Activated naive CD4-positive, alpha-beta T cell treated with anti-CD3 and anti-CD28 coated beads, Interleukin-2, amount 10 ng/mL, durations not matched to agents 7 days and 5 days (primary cell): ENCODE measurements at regions not wholly inside any gene's neighbourhood (a gene's known extent, or its start where the extent isn't known, plus 50 kb on each side); places are given as distances from the start of the nearest gene placed in this dataset.

Experiments used
- CTCF ChIA-PET: fragments of 350-600 bp; sonication (Branson Sonifier 250); formaldehyde crosslinking; loops from one replicate; lab custom pipeline; 2021; ENCODE audit warnings: antibody characterized with exemption; lab: Charles Lee
- DNase-seq: peaks from one replicate; pipeline ENCODE4 v3.0.0-alpha.2; 2020
- H3K27ac Mint-ChIP-seq: one replicate; pipeline ENCODE4 v1.8.0; 2021; ENCODE audit warnings: mild to moderate bottlenecking, moderate library complexity, mixed read lengths
- H3K27me3 Mint-ChIP-seq: one replicate; pipeline ENCODE4 v1.8.0; 2021; ENCODE audit warnings: mild to moderate bottlenecking, mixed read lengths
- H3K36me3 Mint-ChIP-seq: one replicate; pipeline ENCODE4 v1.8.0; 2021; ENCODE audit warnings: mixed read lengths
- H3K4me1 Mint-ChIP-seq: one replicate; pipeline ENCODE4 v1.8.0; 2021; ENCODE audit warnings: mixed read lengths
- H3K4me3 Mint-ChIP-seq: one replicate; pipeline ENCODE4 v1.8.0; 2021; ENCODE audit warnings: mild to moderate bottlenecking, moderate library complexity, mixed read lengths
- H3K9me3 Mint-ChIP-seq: one replicate; pipeline ENCODE4 v1.8.0; 2021; ENCODE audit warnings: mixed read lengths

GRCh38 chr6:93105017-93105416, 314.3 kb downstream of the EPHA7 start:
- Mint-ChIP-seq H3K27ac (no peak overlapping the region), H3K9me3 (peaks cover 3% of the 10 kb centered on the region), H3K27me3 (no peaks in the 10 kb centered on the region), H3K4me3 (no peak overlapping the region), H3K36me3 (no peaks in the 10 kb centered on the region), H3K4me1 (no peaks in the 10 kb centered on the region)
- DNase-seq = no peak
- CTCF ChIA-PET = no interaction called here

- no peaks in the 10 kb centered on the region for H3K36me3 Mint-ChIP-seq
Measured at GRCh38 chr6:93104195-93104817, 315.1 kb downstream of the EPHA7 start.

GRCh38 chr6:93088621-93089501, 330.5 kb downstream of the EPHA7 start:
- no peak for DNase-seq
- Mint-ChIP-seq H3K4me3 (no peak overlapping the region), H3K4me1 (no peaks in the 10 kb centered on the region), H3K9me3 (no peaks in the 10 kb centered on the region), H3K36me3 (no peaks in the 10 kb centered on the region), H3K27me3 (no peaks in the 10 kb centered on the region), H3K27ac (no peak overlapping the region)
- CTCF ChIA-PET = no interaction called here

More at GRCh38 chr6:93104195-93104817, 315.1 kb downstream of the EPHA7 start:
- H3K9me3 Mint-ChIP-seq = peaks cover 3% of the 10 kb centered on the region
- H3K4me3 Mint-ChIP-seq = no peak overlapping the region
- no peak for DNase-seq
- no peak overlapping the region for H3K27ac Mint-ChIP-seq
- CTCF ChIA-PET = no interaction called here
- no peaks in the 10 kb centered on the region for H3K4me1 Mint-ChIP-seq
- H3K27me3 Mint-ChIP-seq = no peaks in the 10 kb centered on the region

GRCh38 chr6:93087606-93088005, 331.8 kb downstream of the EPHA7 start:
- H3K27me3 Mint-ChIP-seq = no peaks in the 10 kb centered on the region
- H3K9me3 Mint-ChIP-seq = no peaks in the 10 kb centered on the region
- no peaks in the 10 kb centered on the region for H3K4me1 Mint-ChIP-seq
- CTCF ChIA-PET = no interaction called here
- H3K27ac Mint-ChIP-seq = no peak overlapping the region
- no peak overlapping the region for H3K4me3 Mint-ChIP-seq
- no peak for DNase-seq
- no peaks in the 10 kb centered on the region for H3K36me3 Mint-ChIP-seq

- H3K27ac Mint-ChIP-seq = no peak overlapping the region
- H3K4me3 Mint-ChIP-seq = no peak overlapping the region
- H3K9me3 Mint-ChIP-seq = no peaks in the 10 kb centered on the region
- H3K27me3 Mint-ChIP-seq = no peaks in the 10 kb centered on the region
- H3K4me1 Mint-ChIP-seq = no peaks in the 10 kb centered on the region
- no peaks in the 10 kb centered on the region for H3K36me3 Mint-ChIP-seq
- no peak for DNase-seq
- CTCF ChIA-PET = no interaction called here
Measured at GRCh38 chr6:93086351-93086750, 333.0 kb downstream of the EPHA7 start.

- Mint-ChIP-seq H3K27me3 (no peaks in the 10 kb centered on the region), H3K9me3 (no peaks in the 10 kb centered on the region), H3K4me3 (no peak overlapping the region), H3K27ac (no peak overlapping the region), H3K36me3 (no peaks in the 10 kb centered on the region), H3K4me1 (no peaks in the 10 kb centered on the region)
- no peak for DNase-seq
- CTCF ChIA-PET = no interaction called here
Measured at GRCh38 chr6:93083337-93084230, 335.8 kb downstream of the EPHA7 start.

GRCh38 chr6:93081901-93082300, 337.5 kb downstream of the EPHA7 start:
- Mint-ChIP-seq H3K9me3 (no peaks in the 10 kb centered on the region), H3K36me3 (no peaks in the 10 kb centered on the region), H3K4me3 (no peak overlapping the region), H3K4me1 (no peaks in the 10 kb centered on the region), H3K27me3 (no peaks in the 10 kb centered on the region), H3K27ac (no peak overlapping the region)
- CTCF ChIA-PET = no interaction called here
- DNase-seq = no peak

- no peaks in the 10 kb centered on the region for H3K9me3 Mint-ChIP-seq
- H3K36me3 Mint-ChIP-seq = no peaks in the 10 kb centered on the region
- H3K27me3 Mint-ChIP-seq = no peaks in the 10 kb centered on the region
- H3K4me1 Mint-ChIP-seq = no peaks in the 10 kb centered on the region
- no peak overlapping the region for H3K27ac Mint-ChIP-seq
- CTCF ChIA-PET = no interaction called here
- H3K4me3 Mint-ChIP-seq = no peak overlapping the region
- DNase-seq = no peak
Measured at GRCh38 chr6:93079061-93079460, 340.3 kb downstream of the EPHA7 start.

GRCh38 chr6:93073811-93074210, 345.5 kb downstream of the EPHA7 start:
- no peak for DNase-seq
- H3K36me3 Mint-ChIP-seq = no peaks in the 10 kb centered on the region
- H3K27ac Mint-ChIP-seq = no peak overlapping the region
- H3K4me3 Mint-ChIP-seq = no peak overlapping the region
- CTCF ChIA-PET = no interaction called here
- H3K4me1 Mint-ChIP-seq = no peaks in the 10 kb centered on the region
- peaks cover 2% of the 10 kb centered on the region for H3K9me3 Mint-ChIP-seq
- no peaks in the 10 kb centered on the region for H3K27me3 Mint-ChIP-seq

- H3K27me3 Mint-ChIP-seq = no peaks in the 10 kb centered on the region
- no peaks in the 10 kb centered on the region for H3K36me3 Mint-ChIP-seq
- CTCF ChIA-PET = no interaction called here
- H3K27ac Mint-ChIP-seq = no peak overlapping the region
- peaks cover 2% of the 10 kb centered on the region for H3K9me3 Mint-ChIP-seq
- DNase-seq = no peak
- H3K4me3 Mint-ChIP-seq = no peak overlapping the region
- H3K4me1 Mint-ChIP-seq = no peaks in the 10 kb centered on the region
Measured at GRCh38 chr6:93069856-93070255, 349.5 kb downstream of the EPHA7 start.

- H3K36me3 Mint-ChIP-seq = no peaks in the 10 kb centered on the region
- H3K27ac Mint-ChIP-seq = no peak overlapping the region
- H3K9me3 Mint-ChIP-seq = peaks cover 10% of the 10 kb centered on the region
- H3K4me1 Mint-ChIP-seq = no peaks in the 10 kb centered on the region
- no peaks in the 10 kb centered on the region for H3K27me3 Mint-ChIP-seq
- DNase-seq = no peak
- CTCF ChIA-PET = no interaction called here
- no peak overlapping the region for H3K4me3 Mint-ChIP-seq
Measured at GRCh38 chr6:93059911-93060310, 359.4 kb downstream of the EPHA7 start.

- no peak for DNase-seq
- peaks cover 10% of the 10 kb centered on the region for H3K9me3 Mint-ChIP-seq
- H3K36me3 Mint-ChIP-seq = no peaks in the 10 kb centered on the region
- CTCF ChIA-PET = no interaction called here
- H3K27me3 Mint-ChIP-seq = no peaks in the 10 kb centered on the region
- H3K27ac Mint-ChIP-seq = no peak overlapping the region
- H3K4me3 Mint-ChIP-seq = no peak overlapping the region
- H3K4me1 Mint-ChIP-seq = no peaks in the 10 kb centered on the region
Measured at GRCh38 chr6:93057584-93057983, 361.8 kb downstream of the EPHA7 start.

- Mint-ChIP-seq H3K36me3 (no peaks in the 10 kb centered on the region), H3K4me1 (no peaks in the 10 kb centered on the region), H3K9me3 (no peaks in the 10 kb centered on the region), H3K27me3 (no peaks in the 10 kb centered on the region), H3K27ac (no peak overlapping the region), H3K4me3 (no peak overlapping the region)
- no peak for DNase-seq
- CTCF ChIA-PET = no interaction called here
Measured at GRCh38 chr6:93048381-93048780, 371.0 kb downstream of the EPHA7 start.

GRCh38 chr6:93047033-93047432, 372.3 kb downstream of the EPHA7 start:
- no peak overlapping the region for H3K4me3 Mint-ChIP-seq
- no peak for DNase-seq
- no peaks in the 10 kb centered on the region for H3K27me3 Mint-ChIP-seq
- H3K27ac Mint-ChIP-seq = no peak overlapping the region
- no peaks in the 10 kb centered on the region for H3K36me3 Mint-ChIP-seq
- H3K9me3 Mint-ChIP-seq = no peaks in the 10 kb centered on the region
- CTCF ChIA-PET = no interaction called here
- no peaks in the 10 kb centered on the region for H3K4me1 Mint-ChIP-seq
